Loucy (cell line): ENCODE measurements at regions not wholly inside any gene's neighbourhood (a gene's known extent, or its start where the extent isn't known, plus 50 kb on each side); places are given as distances from the start of the nearest gene placed in this dataset.

Source experiments
- H2AFZ ChIP-seq: fragments of 200-600 bp; sonication (generic); 2 replicates; pipeline ENCODE4 v1.6.0; 2016; ENCODE audit warnings: antibody characterized with exemption, mild to moderate bottlenecking, low read length, moderate library complexity
- H3F3A ChIP-seq: fragments of 200-600 bp; 2 replicates; pipeline ENCODE4 v1.6.0; 2016; ENCODE audit warnings: antibody characterized with exemption, low read depth, mild to moderate bottlenecking
- H3K27me3 ChIP-seq: fragments of 200-600 bp; sonication (generic); 2 replicates; pipeline ENCODE4 v1.6.1; 2014; ENCODE audit warnings: low read length, mild to moderate bottlenecking; ENCODE audit not compliant: insufficient read depth, poor library complexity, severe bottlenecking
- H3K36me3 ChIP-seq: fragments of 200-600 bp; sonication (generic); 2 replicates; pipeline ENCODE4 v1.6.1; 2016; ENCODE audit warnings: low read length; ENCODE audit not compliant: insufficient read depth
- H3K4me1 ChIP-seq: fragments of 200-600 bp; sonication (generic); 2 replicates; pipeline ENCODE4 v1.5.1; 2014; ENCODE audit warnings: low read length, mild to moderate bottlenecking; ENCODE audit not compliant: insufficient read depth, poor library complexity, severe bottlenecking
- H3K4me2 ChIP-seq: fragments of 200-600 bp; sonication (generic); 2 replicates; pipeline ENCODE4 v1.6.0; 2014; ENCODE audit warnings: antibody characterized with exemption, low read length, low read depth, mild to moderate bottlenecking; ENCODE audit not compliant: poor library complexity, severe bottlenecking
- H3K4me3 ChIP-seq: fragments of 200-600 bp; sonication (generic); 2 replicates; pipeline ENCODE4 v1.5.1; 2014; ENCODE audit warnings: low read length, mild to moderate bottlenecking, mixed read lengths; ENCODE audit not compliant: poor library complexity, severe bottlenecking
- H3K79me2 ChIP-seq: fragments of 200-600 bp; sonication (generic); 2 replicates; pipeline ENCODE4 v1.6.1; 2014; ENCODE audit warnings: low read length; ENCODE audit not compliant: insufficient read depth
- H3K9ac ChIP-seq: fragments of 200-600 bp; sonication (generic); 2 replicates; pipeline ENCODE4 v1.6.0; 2014; ENCODE audit warnings: mild to moderate bottlenecking, low read depth, low read length, moderate library complexity; ENCODE audit not compliant: poor library complexity, severe bottlenecking
- H3K9me2 ChIP-seq: fragments of 200-600 bp; sonication (generic); replicated peaks from 2 replicates; pipeline ENCODE4 v1.6.1; 2016; ENCODE audit warnings: low read depth, low read length, mixed read lengths
- H3K9me3 ChIP-seq: fragments of 200-600 bp; sonication (generic); 2 replicates; pipeline ENCODE4 v1.6.1; 2014; ENCODE audit warnings: mild to moderate bottlenecking, antibody characterized with exemption, low read length, low read depth; ENCODE audit not compliant: insufficient read depth
- H4K20me1 ChIP-seq: fragments of 200-600 bp; sonication (generic); 2 replicates; pipeline ENCODE4 v1.6.0; 2014; ENCODE audit warnings: antibody characterized with exemption, low read length, mild to moderate bottlenecking; ENCODE audit not compliant: insufficient read depth, poor library complexity, severe bottlenecking
- CTCF ChIP-seq: fragments of 200-600 bp; sonication (generic); conservative IDR thresholded peaks from 2 replicates; pipeline ENCODE4 v1.5.1; 2014; ENCODE audit warnings: mild to moderate bottlenecking, antibody characterized with exemption, low read length
- EZH2phosphoT487 ChIP-seq: fragments of 200-600 bp; IDR thresholded peaks from 2 replicates; pipeline ENCODE4 v1.6.1; 2018; ENCODE audit warnings: antibody characterized with exemption, mild to moderate bottlenecking, moderate library complexity, borderline replicate concordance

DNA sequence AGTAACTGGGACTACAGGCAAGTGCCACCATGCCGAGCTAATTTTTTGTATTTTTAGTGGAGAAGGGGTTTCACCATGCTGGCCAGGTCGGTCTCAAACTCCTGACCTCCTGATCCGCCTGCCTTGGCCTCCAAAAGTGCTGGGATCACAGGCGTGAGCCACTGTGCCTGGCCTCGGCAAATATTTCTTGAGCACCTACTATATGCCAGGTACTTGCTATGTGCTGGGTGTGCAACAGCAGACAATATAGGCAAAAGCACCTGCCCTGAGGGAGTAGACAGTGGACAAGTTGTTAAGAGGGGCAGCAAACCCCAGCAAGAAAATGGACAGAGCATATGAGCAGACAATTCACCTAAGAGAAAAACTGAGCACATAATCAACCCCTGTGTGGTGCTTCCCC lies 51.0 kb upstream of the CDKN2AIP start:
- Histone ChIP-seq H3K9me3 (no peaks in the 10 kb centered on the region), H3K4me3 (no peak overlapping the region), H3K9me2 (no peaks in the 10 kb centered on the region), H2AFZ (no peak overlapping the region), H3K4me1 (peaks cover 7% of the 10 kb centered on the region), H4K20me1 (no peaks in the 10 kb centered on the region), H3F3A (no peaks in the 10 kb centered on the region), H3K9ac (no peak overlapping the region), H3K27me3 (no peaks in the 10 kb centered on the region), H3K4me2 (no peak overlapping the region), H3K36me3 (no peaks in the 10 kb centered on the region), H3K79me2 (no peaks in the 10 kb centered on the region)
- no peak for TF ChIP-seq EZH2phosphoT487
- no peak for TF ChIP-seq CTCF

DNA sequence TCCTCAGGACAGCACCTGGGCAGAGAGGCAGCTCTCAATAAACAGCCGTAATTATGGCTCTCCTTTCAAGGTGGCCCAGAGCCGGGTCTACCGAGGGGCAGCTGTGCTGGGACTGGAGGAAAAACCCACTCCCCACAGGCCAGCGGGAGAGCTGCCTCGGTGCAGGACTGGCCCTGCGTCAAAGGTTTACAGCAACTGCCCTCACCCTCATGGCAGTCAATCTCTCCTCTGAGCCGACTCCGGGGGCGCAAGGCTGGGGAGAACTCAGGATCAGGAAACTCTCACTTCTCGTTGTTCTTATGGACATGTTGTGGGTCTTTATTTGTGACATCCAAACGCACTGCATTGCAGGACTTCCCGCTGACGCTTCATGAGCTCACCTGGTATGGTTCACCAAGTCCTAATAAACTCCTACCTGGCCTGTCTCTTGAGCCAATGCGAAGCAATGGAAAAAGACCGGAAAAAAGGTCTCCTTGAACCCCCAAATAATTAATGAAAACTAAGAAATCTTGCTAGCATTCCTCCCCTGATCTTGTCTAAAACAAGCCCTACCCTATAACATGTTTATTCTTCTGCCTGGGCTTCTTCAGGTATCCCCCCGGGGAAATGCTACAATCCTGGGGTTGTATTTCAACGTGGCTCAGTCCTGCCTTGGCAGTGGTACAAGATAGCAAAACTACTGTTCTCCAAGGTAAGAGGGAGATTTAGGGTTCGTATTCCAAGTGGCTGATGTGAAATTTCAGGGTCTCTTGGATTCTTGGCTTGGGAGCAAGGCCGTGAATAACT lies 50.1 kb upstream of the CDKN2AIP start:
- no peak overlapping the region for H3K4me3 ChIP-seq
- no peaks in the 10 kb centered on the region for H3K79me2 ChIP-seq
- H3K9me2 ChIP-seq: no peaks in the 10 kb centered on the region
- no peaks in the 10 kb centered on the region for H3K27me3 ChIP-seq
- H3K9ac ChIP-seq: no peak overlapping the region
- no peaks in the 10 kb centered on the region for H3K9me3 ChIP-seq
- no peak overlapping the region for H3K4me2 ChIP-seq
- TF ChIP-seq CTCF (no peak), EZH2phosphoT487 (no peak)
- no peak overlapping the region for H2AFZ ChIP-seq
- no peaks in the 10 kb centered on the region; the same call in 1 of the 2 replicates for H3F3A ChIP-seq
- peaks cover 13% of the 10 kb centered on the region for H3K4me1 ChIP-seq
- H3K36me3 ChIP-seq: no peaks in the 10 kb centered on the region
- H4K20me1 ChIP-seq: no peaks in the 10 kb centered on the region
